Gastroesophageal sphincter (tissue), 4 donors: ENCODE measurements at regions not wholly inside any gene's neighbourhood (a gene's known extent, or its start where the extent isn't known, plus 50 kb on each side); places are given as distances from the start of the nearest gene placed in this dataset.

Experiments used
- ATAC-seq: fragments of 150-250 bp; one replicate; pipeline ENCODE4 v1.9.1; 2016; ENCODE audit warnings: mild to moderate bottlenecking, moderate library complexity
- H3K27ac ChIP-seq, 4 donors: fragments of 200-600 bp; sonication (generic) in 3 of 4; 1 replicate in 3 of 4; 2 replicates in 1 of 4; pipeline ENCODE4 v1.5.1; 2016 to 2019
- H3K27me3 ChIP-seq: fragments of 200-600 bp; sonication (generic); one replicate; pipeline ENCODE4 v1.5.1; 2019
- H3K36me3 ChIP-seq, 2 donors: fragments of 200-600 bp; sonication (generic); one replicate each; pipeline ENCODE4 v1.5.1; 2019; ENCODE audit warnings: control low read depth in 1 of 2
- H3K4me1 ChIP-seq, 3 donors: fragments of 200-600 bp; sonication (generic); 1 replicate in 2 of 3; 2 replicates in 1 of 3; pipeline ENCODE4 v1.5.1; 2016 to 2019; ENCODE audit warnings: control low read depth in 2 of 3
- H3K4me3 ChIP-seq, 2 donors: fragments of 200-600 bp; sonication (generic); one replicate each; pipeline ENCODE4 v1.5.1; 2019; ENCODE audit warnings: mild to moderate bottlenecking in 1 of 2, moderate library complexity in 1 of 2
- H3K9me3 ChIP-seq, 3 donors: fragments of 200-600 bp; sonication (generic); one replicate each; pipeline ENCODE4 v1.5.1; 2017 to 2019; ENCODE audit warnings: control low read depth in 2 of 3
- EP300 ChIP-seq: sonication (generic); formaldehyde crosslinking; IDR thresholded peaks from one replicate; pipeline ENCODE4 v1.6.1; 2017; ENCODE audit warnings: antibody characterized with exemption, mild to moderate bottlenecking
- POLR2A ChIP-seq, 2 donors: fragments of 450-650 bp; IDR thresholded peaks; one replicate each; pipeline ENCODE4 v1.6.1; 2017; ENCODE audit warnings: antibody characterized with exemption in 2 of 2, mild to moderate bottlenecking in 2 of 2, moderate library complexity in 1 of 2
- POLR2AphosphoS5 ChIP-seq: sonication (generic); formaldehyde crosslinking; IDR thresholded peaks from one replicate; pipeline ENCODE4 v1.6.1; 2017; ENCODE audit warnings: antibody characterized with exemption
- WGBS, 2 donors: methylation state at CpG; one replicate each; pipeline ENCODE4 v1.1.5; 2018; ENCODE audit warnings: low coverage in 1 of 2; 5-methylcytosine and 5-hydroxymethylcytosine counted together
- TF ChIP-seq, protein P1 (sequence below), 4 experiments: fragments of 200-600 bp in 2 of 4; fragments of 450-650 bp in 2 of 4; sonication (generic) in 1 of 4; IDR thresholded peaks; one replicate each; pipeline ENCODE4 v1.5.1; 2017 to 2019; ENCODE audit warnings: antibody characterized with exemption in 4 of 4, mild to moderate bottlenecking in 2 of 4, moderate library complexity in 2 of 4

- ATAC-seq = no peak
- no peak overlapping the region for H3K27ac ChIP-seq
- H3K27me3 ChIP-seq = no peaks in the 10 kb centered on the region
- 50 to 100% methylated on average over 1 to 3 of the region's 3 CpGs for WGBS, 2 donors
- peaks cover 0 to 20% (median 3%) of the 10 kb centered on the region in 3 donors for H3K4me1 ChIP-seq
- H3K9me3 ChIP-seq = no peaks in the 10 kb centered on the region
- no peak overlapping the region for H3K4me3 ChIP-seq
- H3K36me3 ChIP-seq = no peaks in the 10 kb centered on the region
- TF ChIP-seq, protein P1, sequence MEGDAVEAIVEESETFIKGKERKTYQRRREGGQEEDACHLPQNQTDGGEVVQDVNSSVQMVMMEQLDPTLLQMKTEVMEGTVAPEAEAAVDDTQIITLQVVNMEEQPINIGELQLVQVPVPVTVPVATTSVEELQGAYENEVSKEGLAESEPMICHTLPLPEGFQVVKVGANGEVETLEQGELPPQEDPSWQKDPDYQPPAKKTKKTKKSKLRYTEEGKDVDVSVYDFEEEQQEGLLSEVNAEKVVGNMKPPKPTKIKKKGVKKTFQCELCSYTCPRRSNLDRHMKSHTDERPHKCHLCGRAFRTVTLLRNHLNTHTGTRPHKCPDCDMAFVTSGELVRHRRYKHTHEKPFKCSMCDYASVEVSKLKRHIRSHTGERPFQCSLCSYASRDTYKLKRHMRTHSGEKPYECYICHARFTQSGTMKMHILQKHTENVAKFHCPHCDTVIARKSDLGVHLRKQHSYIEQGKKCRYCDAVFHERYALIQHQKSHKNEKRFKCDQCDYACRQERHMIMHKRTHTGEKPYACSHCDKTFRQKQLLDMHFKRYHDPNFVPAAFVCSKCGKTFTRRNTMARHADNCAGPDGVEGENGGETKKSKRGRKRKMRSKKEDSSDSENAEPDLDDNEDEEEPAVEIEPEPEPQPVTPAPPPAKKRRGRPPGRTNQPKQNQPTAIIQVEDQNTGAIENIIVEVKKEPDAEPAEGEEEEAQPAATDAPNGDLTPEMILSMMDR (IDR thresholded peaks at IDR 0.05) = no peak
- TF ChIP-seq EP300 = no peak
- no peak for TF ChIP-seq POLR2A (IDR thresholded peaks at IDR 0.05)
- TF ChIP-seq POLR2AphosphoS5 = no peak
Observed at GRCh38 chr3:27573138-27573537, 89.0 kb upstream of the SLC4A7 start.

- peak overlapping the region in 1 of 4 donors; percentile 55 for H3K27ac ChIP-seq
- TF ChIP-seq EP300 = no peak
- TF ChIP-seq, protein P1 (IDR thresholded peaks at IDR 0.05) = no peak
- TF ChIP-seq POLR2A (IDR thresholded peaks at IDR 0.05) = no peak
- no peak for TF ChIP-seq POLR2AphosphoS5
- 41 to 54% methylated on average over 2 of the region's 2 CpGs for WGBS, 2 donors
Observed at GRCh38 chr3:27571345-27571744, 87.2 kb upstream of the SLC4A7 start.

GRCh38 chr3:27570421-27571106 is 86.4 kb upstream of the SLC4A7 start:
- no peaks in the 10 kb centered on the region for H3K36me3 ChIP-seq
- TF ChIP-seq EP300 (no peak), POLR2AphosphoS5 (no peak), POLR2A (IDR thresholded peaks at IDR 0.05) (no peak)
- TF ChIP-seq, protein P1 (IDR thresholded peaks at IDR 0.05) = no peak
- peak overlapping the region in 3 of 4 donors; percentile 24 to 55 (median 37) for H3K27ac ChIP-seq
- WGBS, 2 donors = 25 to 33% methylated on average over 2 to 3 of the region's 4 CpGs
- no peaks in the 10 kb centered on the region for H3K9me3 ChIP-seq
- H3K27me3 ChIP-seq = no peaks in the 10 kb centered on the region
- ATAC-seq = peak; percentile 22
- H3K4me3 ChIP-seq = no peak overlapping the region
- peaks cover 0 to 23% (median 3%) of the 10 kb centered on the region in 3 donors for H3K4me1 ChIP-seq

More at GRCh38 chr3:27571345-27571744, 87.2 kb upstream of the SLC4A7 start:
- Histone ChIP-seq H3K9me3 (no peaks in the 10 kb centered on the region), H3K36me3 (no peaks in the 10 kb centered on the region), H3K4me3 (no peak overlapping the region), H3K4me1 (peaks cover 0 to 23% (median 3%) of the 10 kb centered on the region in 3 donors), H3K27me3 (no peaks in the 10 kb centered on the region)
- no peak for ATAC-seq

GRCh38 chr3:27568393-27568792 is 84.2 kb upstream of the SLC4A7 start:
- H3K4me1 ChIP-seq = peaks cover 0 to 23% (median 3%) of the 10 kb centered on the region in 3 donors
- no peaks in the 10 kb centered on the region for H3K9me3 ChIP-seq
- TF ChIP-seq POLR2AphosphoS5 (peak; percentile 32), POLR2A (IDR thresholded peaks at IDR 0.05) (no peak), EP300 (no peak)
- TF ChIP-seq, protein P1 (IDR thresholded peaks at IDR 0.05) = no peak
- no peaks in the 10 kb centered on the region for H3K27me3 ChIP-seq
- H3K4me3 ChIP-seq = no peak overlapping the region
- no peak for ATAC-seq
- 11 to 29% methylated on average over 3 to 4 of the region's 5 CpGs for WGBS, 2 donors
- H3K36me3 ChIP-seq = no peaks in the 10 kb centered on the region
- peak overlapping the region in 3 of 4 donors; percentile 31 to 63 (median 47) for H3K27ac ChIP-seq

GRCh38 chr3:27567251-27567650 is 83.1 kb upstream of the SLC4A7 start:
- TF ChIP-seq, protein P1 (IDR thresholded peaks at IDR 0.05) = no peak
- TF ChIP-seq POLR2A (IDR thresholded peaks at IDR 0.05) (no peak), POLR2AphosphoS5 (no peak)
- Histone ChIP-seq H3K4me1 (peaks cover 0 to 23% (median 3%) of the 10 kb centered on the region in 3 donors), H3K9me3 (no peaks in the 10 kb centered on the region), H3K27ac (no peak overlapping the region), H3K36me3 (no peaks in the 10 kb centered on the region), H3K27me3 (no peaks in the 10 kb centered on the region), H3K4me3 (no peak overlapping the region)
- WGBS, 2 donors = 90 to 100% methylated on average over 1 of the region's 1 CpG
- no peak for ATAC-seq
